Ishikawa (cell line): ENCODE measurements at regions not wholly inside any gene's neighbourhood (a gene's known extent, or its start where the extent isn't known, plus 50 kb on each side); places are given as distances from the start of the nearest gene placed in this dataset.

Experiments
- CEBPB ChIP-seq: IDR thresholded peaks from 2 replicates; pipeline ENCODE4 v1.6.1; 2012
- CREB1 ChIP-seq: IDR thresholded peaks from 2 replicates; pipeline ENCODE4 v1.6.1; 2012; ENCODE audit warnings: low read depth
- EGR1 ChIP-seq: IDR thresholded peaks from 2 replicates; pipeline ENCODE4 v1.6.1; 2012
- EP300 ChIP-seq: IDR thresholded peaks from 2 replicates; pipeline ENCODE4 v1.6.1; 2012; ENCODE audit warnings: borderline replicate concordance
- FOXM1 ChIP-seq: IDR thresholded peaks from 2 replicates; pipeline ENCODE4 v1.6.1; 2012; ENCODE audit warnings: low read depth, borderline replicate concordance
- NFIC ChIP-seq: IDR thresholded peaks from 2 replicates; pipeline ENCODE4 v1.6.1; 2012
- RAD21 ChIP-seq: IDR thresholded peaks from 2 replicates; pipeline ENCODE4 v1.6.1; 2012; ENCODE audit warnings: low read depth
- TAF1 ChIP-seq: IDR thresholded peaks from 2 replicates; pipeline ENCODE4 v1.6.1; 2012; ENCODE audit warnings: low read depth, mild to moderate bottlenecking
- TCF12 ChIP-seq: IDR thresholded peaks from 2 replicates; pipeline ENCODE4 v1.6.1; 2012; ENCODE audit warnings: low read depth
- TEAD4 ChIP-seq: IDR thresholded peaks from 2 replicates; pipeline ENCODE4 v1.6.1; 2012
- YY1 ChIP-seq: IDR thresholded peaks from 2 replicates; pipeline ENCODE4 v1.6.1; 2012; ENCODE audit warnings: low read depth
- ZBTB7A ChIP-seq: IDR thresholded peaks from 2 replicates; pipeline ENCODE4 v1.6.1; 2012; ENCODE audit warnings: low read depth
- TF ChIP-seq, protein P1 (sequence below): IDR thresholded peaks from 2 replicates; pipeline ENCODE4 v1.6.1; 2012; ENCODE audit warnings: low read depth, mild to moderate bottlenecking
- TF ChIP-seq, protein P2 (sequence below): IDR thresholded peaks from 2 replicates; pipeline ENCODE4 v1.6.1; 2012
- TF ChIP-seq, protein P3 (sequence below): IDR thresholded peaks from 2 replicates; pipeline ENCODE4 v1.6.1; 2012

DNA sequence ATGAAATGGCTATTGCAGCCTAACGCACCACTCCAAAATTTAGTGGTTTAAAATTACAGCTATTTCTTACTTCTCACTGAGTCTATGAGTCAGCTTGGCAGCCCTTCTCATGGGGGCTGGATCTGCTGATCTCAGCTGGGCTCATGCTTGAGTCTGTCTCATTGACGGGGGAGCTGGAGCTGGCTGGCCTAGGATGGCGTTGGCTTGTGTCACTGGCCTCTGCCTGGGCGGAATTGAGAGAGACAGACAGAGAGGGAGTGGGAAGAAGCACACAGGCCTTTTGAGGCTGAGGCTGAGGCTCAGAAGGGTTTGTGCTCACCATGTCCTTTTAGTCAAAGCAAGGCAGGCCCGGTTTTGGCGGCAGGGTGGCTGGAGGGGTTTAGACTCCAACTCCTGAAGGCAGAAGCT is 412.1 kb upstream of the MYT1L start:
- TF ChIP-seq TCF12 (no peak), YY1 (no peak), NFIC (0 out of 2 replicates have a peak, but pooled peaks have one; percentile 25)
- TF ChIP-seq, protein P1, sequence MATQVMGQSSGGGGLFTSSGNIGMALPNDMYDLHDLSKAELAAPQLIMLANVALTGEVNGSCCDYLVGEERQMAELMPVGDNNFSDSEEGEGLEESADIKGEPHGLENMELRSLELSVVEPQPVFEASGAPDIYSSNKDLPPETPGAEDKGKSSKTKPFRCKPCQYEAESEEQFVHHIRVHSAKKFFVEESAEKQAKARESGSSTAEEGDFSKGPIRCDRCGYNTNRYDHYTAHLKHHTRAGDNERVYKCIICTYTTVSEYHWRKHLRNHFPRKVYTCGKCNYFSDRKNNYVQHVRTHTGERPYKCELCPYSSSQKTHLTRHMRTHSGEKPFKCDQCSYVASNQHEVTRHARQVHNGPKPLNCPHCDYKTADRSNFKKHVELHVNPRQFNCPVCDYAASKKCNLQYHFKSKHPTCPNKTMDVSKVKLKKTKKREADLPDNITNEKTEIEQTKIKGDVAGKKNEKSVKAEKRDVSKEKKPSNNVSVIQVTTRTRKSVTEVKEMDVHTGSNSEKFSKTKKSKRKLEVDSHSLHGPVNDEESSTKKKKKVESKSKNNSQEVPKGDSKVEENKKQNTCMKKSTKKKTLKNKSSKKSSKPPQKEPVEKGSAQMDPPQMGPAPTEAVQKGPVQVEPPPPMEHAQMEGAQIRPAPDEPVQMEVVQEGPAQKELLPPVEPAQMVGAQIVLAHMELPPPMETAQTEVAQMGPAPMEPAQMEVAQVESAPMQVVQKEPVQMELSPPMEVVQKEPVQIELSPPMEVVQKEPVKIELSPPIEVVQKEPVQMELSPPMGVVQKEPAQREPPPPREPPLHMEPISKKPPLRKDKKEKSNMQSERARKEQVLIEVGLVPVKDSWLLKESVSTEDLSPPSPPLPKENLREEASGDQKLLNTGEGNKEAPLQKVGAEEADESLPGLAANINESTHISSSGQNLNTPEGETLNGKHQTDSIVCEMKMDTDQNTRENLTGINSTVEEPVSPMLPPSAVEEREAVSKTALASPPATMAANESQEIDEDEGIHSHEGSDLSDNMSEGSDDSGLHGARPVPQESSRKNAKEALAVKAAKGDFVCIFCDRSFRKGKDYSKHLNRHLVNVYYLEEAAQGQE: no peak
- TF ChIP-seq, protein P2, sequence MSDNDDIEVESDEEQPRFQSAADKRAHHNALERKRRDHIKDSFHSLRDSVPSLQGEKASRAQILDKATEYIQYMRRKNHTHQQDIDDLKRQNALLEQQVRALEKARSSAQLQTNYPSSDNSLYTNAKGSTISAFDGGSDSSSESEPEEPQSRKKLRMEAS: 0 out of 2 replicates have a peak, but pooled peaks have one; percentile 20

DNA sequence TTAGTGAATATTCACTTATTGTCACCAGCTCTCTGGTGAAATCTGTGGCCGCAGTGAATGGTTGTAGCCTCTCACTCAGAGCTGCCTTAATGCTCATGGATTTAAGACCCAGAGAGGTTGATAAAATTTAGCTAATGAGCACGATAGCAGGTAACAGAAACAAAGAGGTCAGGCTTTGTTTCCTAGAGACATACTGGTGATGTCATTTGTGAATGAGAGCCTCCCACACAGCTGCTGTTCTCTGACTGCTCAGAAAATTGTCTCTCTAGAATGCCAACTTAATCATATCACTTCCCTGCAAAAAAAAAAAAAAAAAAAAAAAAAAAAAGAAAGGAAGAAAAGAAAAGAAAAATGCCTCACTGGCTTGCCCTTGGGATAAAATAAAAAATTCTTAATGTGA is 411.7 kb upstream of the MYT1L start:
- no peak for TF ChIP-seq FOXM1
- TF ChIP-seq TAF1: no peak
- no peak for TF ChIP-seq YY1
- no peak for TF ChIP-seq CREB1
- TF ChIP-seq CEBPB: no peak
- no peak for TF ChIP-seq EP300
- TF ChIP-seq, protein P2: no peak
- no peak for TF ChIP-seq ZBTB7A
- no peak for TF ChIP-seq TCF12
- no peak for TF ChIP-seq TEAD4
- TF ChIP-seq, protein P1: no peak
- TF ChIP-seq, protein P3, sequence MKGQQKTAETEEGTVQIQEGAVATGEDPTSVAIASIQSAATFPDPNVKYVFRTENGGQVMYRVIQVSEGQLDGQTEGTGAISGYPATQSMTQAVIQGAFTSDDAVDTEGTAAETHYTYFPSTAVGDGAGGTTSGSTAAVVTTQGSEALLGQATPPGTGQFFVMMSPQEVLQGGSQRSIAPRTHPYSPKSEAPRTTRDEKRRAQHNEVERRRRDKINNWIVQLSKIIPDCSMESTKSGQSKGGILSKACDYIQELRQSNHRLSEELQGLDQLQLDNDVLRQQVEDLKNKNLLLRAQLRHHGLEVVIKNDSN: no peak
- TF ChIP-seq NFIC: no peak
- TF ChIP-seq EGR1: no peak
- TF ChIP-seq RAD21: no peak

DNA sequence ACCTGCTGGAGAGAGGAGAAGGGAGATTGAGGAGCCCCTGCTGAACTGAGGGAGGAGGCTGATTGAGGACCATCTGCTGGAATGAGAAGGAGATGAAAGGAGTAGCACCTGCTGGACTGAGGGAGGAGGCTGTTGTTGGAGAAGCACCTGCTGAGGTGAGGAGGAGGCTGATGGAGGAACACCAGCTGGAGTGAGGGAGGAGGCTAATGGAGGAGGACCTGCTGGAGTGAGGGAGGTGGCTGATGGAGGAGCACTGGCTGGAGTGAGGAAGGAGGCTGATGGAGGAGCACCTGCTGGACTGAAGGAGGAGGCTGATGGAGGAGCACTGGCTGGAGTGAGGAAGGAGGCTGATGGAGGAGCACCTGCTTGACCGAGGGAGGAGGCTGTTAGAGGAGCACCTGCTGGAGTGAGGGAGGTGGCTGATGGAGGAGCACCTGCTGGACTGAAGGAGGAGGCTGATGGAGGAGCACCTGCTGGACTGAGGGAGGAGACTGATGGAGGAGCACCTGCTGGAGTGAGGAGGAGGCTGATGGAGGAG is 409.2 kb upstream of the MYT1L start:
- TF ChIP-seq EGR1 (no peak), CREB1 (no peak), FOXM1 (no peak), TAF1 (no peak), YY1 (no peak), TEAD4 (no peak), RAD21 (no peak), ZBTB7A (no peak), CEBPB (no peak)
- TF ChIP-seq, protein P1: no peak
- TF ChIP-seq, protein P2: no peak

DNA sequence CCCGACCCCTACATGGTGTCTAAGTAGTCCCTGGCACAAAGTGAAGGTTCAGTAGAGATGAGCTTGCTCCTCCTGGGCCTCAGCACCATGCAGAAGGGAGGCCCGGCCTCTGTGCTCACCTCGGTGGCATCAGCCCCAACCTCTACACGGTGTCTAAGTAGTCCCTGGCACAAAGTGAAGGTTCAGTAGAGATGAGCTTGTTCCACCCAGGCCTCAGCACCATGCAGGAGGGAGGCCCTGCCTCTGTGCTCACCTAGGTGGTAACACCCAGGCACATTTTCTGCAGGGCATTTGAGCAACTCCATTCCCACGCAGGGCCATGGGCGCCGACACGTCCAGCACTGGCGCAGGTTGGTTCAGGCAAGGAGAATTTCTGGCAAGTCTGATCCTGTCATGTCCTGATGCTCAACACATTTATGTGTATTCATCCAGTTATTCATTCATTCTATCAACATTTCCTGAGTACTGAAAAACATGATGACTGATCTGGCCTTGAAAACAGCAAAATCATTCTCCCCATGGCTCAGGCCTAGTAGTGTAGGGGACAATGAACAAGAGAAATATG is 408.2 kb upstream of the MYT1L start:
- TF ChIP-seq CREB1 (no peak), EGR1 (no peak), CEBPB (no peak), TCF12 (no peak), TAF1 (no peak), ZBTB7A (no peak), NFIC (no peak), EP300 (no peak), TEAD4 (no peak)
- TF ChIP-seq, protein P3: no peak
- TF ChIP-seq, protein P2: no peak
- TF ChIP-seq, protein P1: no peak
